22Rv1 (cell line): ENCODE measurements at regions not wholly inside any gene's neighbourhood (a gene's known extent, or its start where the extent isn't known, plus 50 kb on each side); places are given as distances from the start of the nearest gene placed in this dataset.
"Not testable (repeated sequence)": the region's sequence is repeated elsewhere in the genome, so short reads cannot be mapped to it uniquely, and the experiment has no call there.

Experiments
- CTCF ChIP-seq: fragments of 450-650 bp; IDR thresholded peaks from 2 replicates; pipeline ENCODE4 v1.5.1; 2017; ENCODE audit warnings: mild to moderate bottlenecking
- ZFX ChIP-seq: fragments of 450-650 bp; IDR thresholded peaks from 2 replicates; pipeline ENCODE4 v1.6.1; 2017; ENCODE audit warnings: antibody characterized with exemption, borderline replicate concordance

- TF ChIP-seq CTCF, ZFX: not testable (repeated sequence)
Measured at GRCh38 chr4:53877096-53877495, 187.3 kb downstream of the CHIC2 start.
